IMR-90 (cell line): ENCODE measurements at regions not wholly inside any gene's neighbourhood (a gene's known extent, or its start where the extent isn't known, plus 50 kb on each side); places are given as distances from the start of the nearest gene placed in this dataset.

ENCODE experiments used
- ATAC-seq: fragments of 200-7000 bp; cut with Tn5 transposase; 2 replicates; pipeline ENCODE4 v1.9.1; 2020; ENCODE audit warnings: low read depth, mild to moderate bottlenecking, moderate library complexity
- BruUV-seq: library from RNA; stranded (reverse); fragments of 400-500 nt; replicated peaks from 2 replicates; lab custom pipeline; 2021; lab: Mats Ljungman, UMichigan
- CTCF ChIA-PET: fragments of 300-600 bp; formaldehyde crosslinking; extraction: SDS; loops from one replicate; lab custom pipeline; 2021; ENCODE audit warnings: antibody characterized with exemption; lab: Yijun Ruan, JAX
- POLR2A ChIA-PET: fragments of 300-600 bp; sonication (Branson Sonifier 250); formaldehyde crosslinking; loops from one replicate; lab custom pipeline; 2022; ENCODE audit warnings: antibody characterized with exemption; ENCODE audit not compliant: unreplicated experiment; lab: Charles Lee
- DNase-seq: peaks from one replicate; pipeline ENCODE4 v3.0.0; 2013
- H2AFZ ChIP-seq: replicated peaks from 2 replicates; pipeline ENCODE3; 2013; ENCODE audit warnings: low read length, mild to moderate bottlenecking; ENCODE audit not compliant: poor library complexity
- H2AK5ac ChIP-seq: 2 replicates; pipeline ENCODE4 v1.6.1; 2013; ENCODE audit warnings: low read depth, low read length, inconsistent platforms
- H2AK9ac ChIP-seq: replicated peaks from 2 replicates; pipeline ENCODE3; 2013; ENCODE audit warnings: mild to moderate bottlenecking, low read depth, low read length, moderate library complexity; ENCODE audit not compliant: poor library complexity
- H2BK120ac ChIP-seq: 2 replicates; pipeline ENCODE4 v1.6.1; 2013; ENCODE audit warnings: low read depth, low read length, inconsistent platforms
- H2BK15ac ChIP-seq: 3 replicates; pipeline ENCODE4 v1.6.1; 2013; ENCODE audit warnings: low read depth, low read length, inconsistent platforms
- H2BK20ac ChIP-seq: 2 replicates; pipeline ENCODE4 v1.6.1; 2013; ENCODE audit warnings: low read depth, mild to moderate bottlenecking, inconsistent platforms, low read length, moderate library complexity
- H2BK5ac ChIP-seq: 2 replicates; pipeline ENCODE4 v1.6.1; 2013; ENCODE audit warnings: mild to moderate bottlenecking, low read depth, low read length, inconsistent platforms; ENCODE audit not compliant: poor library complexity, severe bottlenecking
- H3K14ac ChIP-seq: replicated peaks from 2 replicates; pipeline ENCODE4 v1.6.1; 2013; ENCODE audit warnings: low read depth, low read length, inconsistent platforms
- H3K18ac ChIP-seq: 2 replicates; pipeline ENCODE4 v1.6.1; 2013; ENCODE audit warnings: low read depth, low read length, control low read depth
- H3K23ac ChIP-seq: 2 replicates; pipeline ENCODE4 v1.6.1; 2013; ENCODE audit warnings: low read depth, low read length, inconsistent platforms
- H3K27ac ChIP-seq: 2 replicates; pipeline ENCODE4 v1.5.1; 2013; ENCODE audit warnings: mild to moderate bottlenecking, control low read depth, low read length; ENCODE audit not compliant: insufficient read depth
- H3K27me3 ChIP-seq: 2 replicates; pipeline ENCODE4 v1.6.1; 2013; ENCODE audit warnings: low read length; ENCODE audit not compliant: control insufficient read depth, insufficient read depth
- H3K36me3 ChIP-seq: 2 replicates; pipeline ENCODE4 v1.6.1; 2013; ENCODE audit warnings: low read length, mixed read lengths; ENCODE audit not compliant: control insufficient read depth, insufficient read depth
- H3K4ac ChIP-seq: 2 replicates; pipeline ENCODE4 v1.6.1; 2013; ENCODE audit warnings: low read depth, low read length, inconsistent platforms
- H3K4me1 ChIP-seq: 2 replicates; pipeline ENCODE4 v1.6.1; 2013; ENCODE audit warnings: low read length, mixed read lengths; ENCODE audit not compliant: control insufficient read depth, insufficient read depth
- H3K4me2 ChIP-seq: 2 replicates; pipeline ENCODE4 v1.6.1; 2013; ENCODE audit warnings: low read depth, mild to moderate bottlenecking, control low read depth, low read length, moderate library complexity
- H3K4me3 ChIP-seq: 2 replicates; pipeline ENCODE4 v1.5.1; 2013; ENCODE audit warnings: low read depth, mild to moderate bottlenecking, control low read depth, low read length, moderate library complexity; ENCODE audit not compliant: insufficient read depth
- H3K56ac ChIP-seq: 2 replicates; pipeline ENCODE4 v1.6.1; 2013; ENCODE audit warnings: low read length, inconsistent platforms; ENCODE audit not compliant: insufficient read depth; ENCODE audit errors: extremely low read depth
- H3K79me1 ChIP-seq, 2 experiments: 2 replicates each; pipeline ENCODE4 v1.6.1; 2013; ENCODE audit warnings: low read length in 2 of 2, inconsistent platforms in 1 of 2, low read depth in 1 of 2
- H3K9ac ChIP-seq: 2 replicates; pipeline ENCODE4 v1.6.1; 2013; ENCODE audit warnings: low read depth, low read length, control low read depth
- H3K9me1 ChIP-seq: 2 replicates; pipeline ENCODE4 v1.6.1; 2013; ENCODE audit warnings: low read length, inconsistent platforms; ENCODE audit not compliant: insufficient read depth
- H3K9me3 ChIP-seq: 2 replicates; pipeline ENCODE4 v1.6.1; 2013; ENCODE audit warnings: low read length; ENCODE audit not compliant: control insufficient read depth, insufficient read depth
- H4K20me1 ChIP-seq: 2 replicates; pipeline ENCODE4 v1.6.1; 2013; ENCODE audit warnings: low read length, inconsistent platforms; ENCODE audit not compliant: insufficient read depth
- H4K5ac ChIP-seq: 2 replicates; pipeline ENCODE4 v1.6.1; 2013; ENCODE audit warnings: mild to moderate bottlenecking, low read depth, low read length, control low read depth
- H4K8ac ChIP-seq, 2 experiments: 2 replicates each; pipeline ENCODE4 v1.6.1; 2013; ENCODE audit warnings: low read depth in 2 of 2, low read length in 2 of 2, control low read depth in 1 of 2, inconsistent platforms in 1 of 2
- H4K91ac ChIP-seq: 2 replicates; pipeline ENCODE4 v1.6.1; 2013; ENCODE audit warnings: low read depth, low read length, inconsistent platforms; ENCODE audit not compliant: insufficient read depth
- BHLHE40 ChIP-seq: fragments of 150-350 bp; IDR thresholded peaks from 2 replicates; pipeline ENCODE4 v1.6.1; 2016; ENCODE audit warnings: mild to moderate bottlenecking, low read depth, low read length
- CEBPB ChIP-seq: IDR thresholded peaks from 2 replicates; pipeline ENCODE4 v1.6.1; 2012; ENCODE audit warnings: low read depth, low read length, improper control_type of control experiment
- CHD1 ChIP-seq: IDR thresholded peaks from 2 replicates; pipeline ENCODE4 v1.6.1; 2012; ENCODE audit warnings: low read depth, low read length, improper control_type of control experiment
- FOS ChIP-seq: fragments of 150-350 bp; IDR thresholded peaks from 2 replicates; pipeline ENCODE4 v1.6.1; 2016; ENCODE audit warnings: low read depth, low read length
- MAFK ChIP-seq: IDR thresholded peaks from 2 replicates; pipeline ENCODE4 v1.6.1; 2012; ENCODE audit warnings: low read depth, low read length, improper control_type of control experiment
- MAZ ChIP-seq: IDR thresholded peaks from 2 replicates; pipeline ENCODE4 v1.6.1; 2012; ENCODE audit warnings: low read depth, mild to moderate bottlenecking, low read length, improper control_type of control experiment, moderate library complexity, borderline replicate concordance
- MXI1 ChIP-seq: IDR thresholded peaks from 2 replicates; pipeline ENCODE4 v1.6.1; 2012; ENCODE audit warnings: low read depth, mild to moderate bottlenecking, low read length, moderate library complexity, borderline replicate concordance
- NFE2L2 ChIP-seq: fragments of 150-350 bp; IDR thresholded peaks from 2 replicates; pipeline ENCODE4 v1.6.1; 2016; ENCODE audit warnings: low read depth, mild to moderate bottlenecking, low read length
- POLR2A ChIP-seq: IDR thresholded peaks from 2 replicates; pipeline ENCODE4 v1.6.1; 2012; ENCODE audit warnings: mild to moderate bottlenecking, low read depth, low read length
- RAD21 ChIP-seq: IDR thresholded peaks from 2 replicates; pipeline ENCODE4 v1.6.1; 2012; ENCODE audit warnings: low read length, improper control_type of control experiment
- RCOR1 ChIP-seq: IDR thresholded peaks from 2 replicates; pipeline ENCODE4 v1.6.1; 2012; ENCODE audit warnings: mild to moderate bottlenecking, low read length, improper control_type of control experiment; ENCODE audit not compliant: insufficient replicate concordance
- RFX5 ChIP-seq: IDR thresholded peaks from 2 replicates; pipeline ENCODE4 v1.8.0; 2012; ENCODE audit warnings: low read depth, mild to moderate bottlenecking, low read length, moderate library complexity
- SMC3 ChIP-seq: fragments of 150-350 bp; IDR thresholded peaks from 2 replicates; pipeline ENCODE4 v1.6.1; 2016; ENCODE audit warnings: low read depth, mild to moderate bottlenecking, antibody characterized with exemption, low read length, moderate library complexity
- USF2 ChIP-seq: fragments of 150-350 bp; IDR thresholded peaks from 2 replicates; pipeline ENCODE4 v1.6.1; 2017; ENCODE audit warnings: mild to moderate bottlenecking, antibody characterized with exemption, low read length, low read depth
- WGBS, 2 experiments: methylation state at CpG; one replicate each; pipeline versions ENCODE4 v1.1.5 to v1.1.7; 2013; ENCODE audit warnings: missing lambda C conversion rate in 2 of 2; ENCODE audit not compliant: insufficient read length in 1 of 2; ENCODE audit errors: extremely low coverage in 2 of 2; 5-methylcytosine and 5-hydroxymethylcytosine counted together
- dilution Hi-C: fragments of 300-500 bp; cut with HindIII; formaldehyde crosslinking; loops from one replicate; pipeline ENCODE4 v1.14.3; 2018; ENCODE audit warnings: low sequenced_read_pairs; ENCODE audit not compliant: unreplicated experiment
- in situ Hi-C: fragments of 300-500 bp; cut with MboI; formaldehyde crosslinking; loops from 3 replicates; pipeline ENCODE4 v1.14.3; 2019; ENCODE audit warnings: low sequenced_read_pairs, inconsistent platforms, mixed read lengths
- intact Hi-C: fragments of 100-400 bp; cut with micrococcal nuclease; formaldehyde crosslinking; loops from 2 replicates; pipeline ENCODE4 v1.10.0; 2022
- TF ChIP-seq, protein P1 (sequence below): conservative IDR thresholded peaks from 2 replicates; pipeline ENCODE4 v1.5.1; 2012; ENCODE audit warnings: mild to moderate bottlenecking, low read depth, low read length, improper control_type of control experiment
- TF ChIP-seq, protein P2 (sequence below): fragments of 150-350 bp; IDR thresholded peaks from 2 replicates; pipeline ENCODE4 v1.6.1; 2016; ENCODE audit warnings: low read depth, mild to moderate bottlenecking, low read length, moderate library complexity, borderline replicate concordance

DNA sequence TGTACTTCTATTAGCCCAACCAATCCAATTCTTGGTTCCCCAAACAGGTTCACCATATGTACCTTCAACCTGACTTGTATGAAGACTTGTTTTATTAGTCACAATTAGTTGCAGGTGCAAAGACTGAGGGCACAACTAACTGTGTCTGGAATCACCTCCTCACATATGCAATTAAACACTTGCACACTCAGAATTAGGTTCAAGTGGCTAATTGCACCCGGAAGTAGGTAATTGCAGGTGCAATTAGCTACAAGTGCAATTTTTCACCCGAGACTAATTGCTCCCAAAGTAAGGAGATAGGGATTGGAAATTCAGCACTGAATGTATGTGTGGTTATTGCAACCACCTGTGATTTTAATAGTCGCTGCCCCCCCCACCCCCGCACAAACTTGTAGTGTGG is 338.9 kb downstream of the ZSWIM6 start:
- Histone ChIP-seq H3K9me1 (no peaks in the 10 kb centered on the region), H3K27me3 (peaks cover 28% of the 10 kb centered on the region), H3K36me3 (no peaks in the 10 kb centered on the region), H4K91ac (no peak overlapping the region), H2AK5ac (no peak overlapping the region), H2AK9ac (no peak overlapping the region), H2BK5ac (no peak overlapping the region), H2AFZ (no peak overlapping the region), H2BK15ac (no peak overlapping the region), H3K4me1 (no peaks in the 10 kb centered on the region), H3K27ac (no peak overlapping the region), H2BK120ac (no peak overlapping the region), H3K56ac (no peak overlapping the region), H4K5ac (no peak overlapping the region), H3K14ac (no peak overlapping the region), H2BK20ac (no peak overlapping the region), H3K4me3 (no peak overlapping the region), H3K4ac (no peak overlapping the region), H4K20me1 (no peaks in the 10 kb centered on the region), H3K9me3 (no peaks in the 10 kb centered on the region), H3K9ac (no peak overlapping the region), H3K79me1 (no peaks in the 10 kb centered on the region), H3K23ac (no peak overlapping the region), H3K4me2 (no peak overlapping the region), H4K8ac (no peak overlapping the region), H3K18ac (no peak overlapping the region)
- ChIA-PET CTCF (no interaction called here), POLR2A (no interaction called here)
- in situ Hi-C loops (loop anchor here (25.0 kb wide), 1 partner anchor 709 kb away; no protein-coding TSS in a partner anchor), intact Hi-C loops (no loop called here), dilution Hi-C loops (no loop called here)
- BruUV-seq, result no TSS peak
- DNase-seq (no peak), ATAC-seq (no peak)
- WGBS, 2 experiments, result no CpG with 5 or more reads among the region's 4 CpGs
- TF ChIP-seq MAZ (no peak), RFX5 (no peak), MXI1 (no peak), CEBPB (no peak), BHLHE40 (no peak), NFE2L2 (no peak), MAFK (no peak), RCOR1 (no peak), FOS (no peak), SMC3 (no peak), RAD21 (no peak), CHD1 (no peak), POLR2A (no peak), USF2 (no peak)
- TF ChIP-seq, protein P1, sequence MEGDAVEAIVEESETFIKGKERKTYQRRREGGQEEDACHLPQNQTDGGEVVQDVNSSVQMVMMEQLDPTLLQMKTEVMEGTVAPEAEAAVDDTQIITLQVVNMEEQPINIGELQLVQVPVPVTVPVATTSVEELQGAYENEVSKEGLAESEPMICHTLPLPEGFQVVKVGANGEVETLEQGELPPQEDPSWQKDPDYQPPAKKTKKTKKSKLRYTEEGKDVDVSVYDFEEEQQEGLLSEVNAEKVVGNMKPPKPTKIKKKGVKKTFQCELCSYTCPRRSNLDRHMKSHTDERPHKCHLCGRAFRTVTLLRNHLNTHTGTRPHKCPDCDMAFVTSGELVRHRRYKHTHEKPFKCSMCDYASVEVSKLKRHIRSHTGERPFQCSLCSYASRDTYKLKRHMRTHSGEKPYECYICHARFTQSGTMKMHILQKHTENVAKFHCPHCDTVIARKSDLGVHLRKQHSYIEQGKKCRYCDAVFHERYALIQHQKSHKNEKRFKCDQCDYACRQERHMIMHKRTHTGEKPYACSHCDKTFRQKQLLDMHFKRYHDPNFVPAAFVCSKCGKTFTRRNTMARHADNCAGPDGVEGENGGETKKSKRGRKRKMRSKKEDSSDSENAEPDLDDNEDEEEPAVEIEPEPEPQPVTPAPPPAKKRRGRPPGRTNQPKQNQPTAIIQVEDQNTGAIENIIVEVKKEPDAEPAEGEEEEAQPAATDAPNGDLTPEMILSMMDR, result no peak
- TF ChIP-seq, protein P2, sequence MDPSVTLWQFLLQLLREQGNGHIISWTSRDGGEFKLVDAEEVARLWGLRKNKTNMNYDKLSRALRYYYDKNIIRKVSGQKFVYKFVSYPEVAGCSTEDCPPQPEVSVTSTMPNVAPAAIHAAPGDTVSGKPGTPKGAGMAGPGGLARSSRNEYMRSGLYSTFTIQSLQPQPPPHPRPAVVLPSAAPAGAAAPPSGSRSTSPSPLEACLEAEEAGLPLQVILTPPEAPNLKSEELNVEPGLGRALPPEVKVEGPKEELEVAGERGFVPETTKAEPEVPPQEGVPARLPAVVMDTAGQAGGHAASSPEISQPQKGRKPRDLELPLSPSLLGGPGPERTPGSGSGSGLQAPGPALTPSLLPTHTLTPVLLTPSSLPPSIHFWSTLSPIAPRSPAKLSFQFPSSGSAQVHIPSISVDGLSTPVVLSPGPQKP, result no peak
